Gastroesophageal sphincter (tissue), 4 donors: ENCODE measurements at regions not wholly inside any gene's neighbourhood (a gene's known extent, or its start where the extent isn't known, plus 50 kb on each side); places are given as distances from the start of the nearest gene placed in this dataset.

Experiments
- ATAC-seq: fragments of 150-250 bp; one replicate; pipeline ENCODE4 v1.9.1; 2016; ENCODE audit warnings: mild to moderate bottlenecking, moderate library complexity
- H3K27ac ChIP-seq, 4 donors: fragments of 200-600 bp; sonication (generic) in 3 of 4; 1 replicate in 3 of 4; 2 replicates in 1 of 4; pipeline ENCODE4 v1.5.1; 2016 to 2019
- H3K27me3 ChIP-seq: fragments of 200-600 bp; sonication (generic); one replicate; pipeline ENCODE4 v1.5.1; 2019
- H3K36me3 ChIP-seq, 2 donors: fragments of 200-600 bp; sonication (generic); one replicate each; pipeline ENCODE4 v1.5.1; 2019; ENCODE audit warnings: control low read depth in 1 of 2
- H3K4me1 ChIP-seq, 3 donors: fragments of 200-600 bp; sonication (generic); 1 replicate in 2 of 3; 2 replicates in 1 of 3; pipeline ENCODE4 v1.5.1; 2016 to 2019; ENCODE audit warnings: control low read depth in 2 of 3
- H3K4me3 ChIP-seq, 2 donors: fragments of 200-600 bp; sonication (generic); one replicate each; pipeline ENCODE4 v1.5.1; 2019; ENCODE audit warnings: mild to moderate bottlenecking in 1 of 2, moderate library complexity in 1 of 2
- H3K9me3 ChIP-seq, 3 donors: fragments of 200-600 bp; sonication (generic); one replicate each; pipeline ENCODE4 v1.5.1; 2017 to 2019; ENCODE audit warnings: control low read depth in 2 of 3
- EP300 ChIP-seq: sonication (generic); formaldehyde crosslinking; IDR thresholded peaks from one replicate; pipeline ENCODE4 v1.6.1; 2017; ENCODE audit warnings: antibody characterized with exemption, mild to moderate bottlenecking
- POLR2A ChIP-seq, 2 donors: fragments of 450-650 bp; IDR thresholded peaks; one replicate each; pipeline ENCODE4 v1.6.1; 2017; ENCODE audit warnings: antibody characterized with exemption in 2 of 2, mild to moderate bottlenecking in 2 of 2, moderate library complexity in 1 of 2
- POLR2AphosphoS5 ChIP-seq: sonication (generic); formaldehyde crosslinking; IDR thresholded peaks from one replicate; pipeline ENCODE4 v1.6.1; 2017; ENCODE audit warnings: antibody characterized with exemption
- WGBS, 2 donors: methylation state at CpG; one replicate each; pipeline ENCODE4 v1.1.5; 2018; ENCODE audit warnings: low coverage in 1 of 2; 5-methylcytosine and 5-hydroxymethylcytosine counted together
- TF ChIP-seq, protein P1 (sequence below), 4 experiments: fragments of 200-600 bp in 2 of 4; fragments of 450-650 bp in 2 of 4; sonication (generic) in 1 of 4; IDR thresholded peaks; one replicate each; pipeline ENCODE4 v1.5.1; 2017 to 2019; ENCODE audit warnings: antibody characterized with exemption in 4 of 4, mild to moderate bottlenecking in 2 of 4, moderate library complexity in 2 of 4

DNA sequence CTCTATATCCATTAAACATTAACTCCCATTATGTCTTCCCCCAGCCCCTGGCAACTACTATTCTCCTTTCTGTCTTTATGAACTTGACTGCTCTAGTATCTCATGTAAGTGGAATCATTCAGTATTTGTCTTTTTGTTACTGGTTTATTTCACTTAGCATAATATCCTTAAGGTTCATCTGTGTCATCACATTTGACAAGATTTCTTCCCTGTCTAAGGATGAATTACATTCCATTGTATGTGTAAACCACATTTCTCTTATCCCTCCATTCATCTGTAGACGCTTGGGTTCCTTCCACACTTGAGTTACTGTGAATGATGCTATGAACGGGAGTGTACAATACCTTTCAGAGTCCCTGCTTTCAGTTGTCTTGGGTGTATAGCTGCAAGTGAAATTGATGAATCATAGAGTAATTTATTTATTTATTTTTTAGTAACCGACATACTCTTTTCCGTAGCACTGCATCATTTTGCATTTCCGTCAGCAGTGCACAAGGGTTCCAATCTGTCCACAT lies 399.7 kb upstream of the RBFOX1 start:
- Histone ChIP-seq H3K36me3 (no peaks in the 10 kb centered on the region), H3K4me3 (no peak overlapping the region), H3K27me3 (no peaks in the 10 kb centered on the region), H3K27ac (no peak overlapping the region), H3K9me3 (no peaks in the 10 kb centered on the region), H3K4me1 (no peaks in the 10 kb centered on the region)
- TF ChIP-seq, protein P1, sequence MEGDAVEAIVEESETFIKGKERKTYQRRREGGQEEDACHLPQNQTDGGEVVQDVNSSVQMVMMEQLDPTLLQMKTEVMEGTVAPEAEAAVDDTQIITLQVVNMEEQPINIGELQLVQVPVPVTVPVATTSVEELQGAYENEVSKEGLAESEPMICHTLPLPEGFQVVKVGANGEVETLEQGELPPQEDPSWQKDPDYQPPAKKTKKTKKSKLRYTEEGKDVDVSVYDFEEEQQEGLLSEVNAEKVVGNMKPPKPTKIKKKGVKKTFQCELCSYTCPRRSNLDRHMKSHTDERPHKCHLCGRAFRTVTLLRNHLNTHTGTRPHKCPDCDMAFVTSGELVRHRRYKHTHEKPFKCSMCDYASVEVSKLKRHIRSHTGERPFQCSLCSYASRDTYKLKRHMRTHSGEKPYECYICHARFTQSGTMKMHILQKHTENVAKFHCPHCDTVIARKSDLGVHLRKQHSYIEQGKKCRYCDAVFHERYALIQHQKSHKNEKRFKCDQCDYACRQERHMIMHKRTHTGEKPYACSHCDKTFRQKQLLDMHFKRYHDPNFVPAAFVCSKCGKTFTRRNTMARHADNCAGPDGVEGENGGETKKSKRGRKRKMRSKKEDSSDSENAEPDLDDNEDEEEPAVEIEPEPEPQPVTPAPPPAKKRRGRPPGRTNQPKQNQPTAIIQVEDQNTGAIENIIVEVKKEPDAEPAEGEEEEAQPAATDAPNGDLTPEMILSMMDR (IDR thresholded peaks at IDR 0.05), result no peak
- no peak for TF ChIP-seq EP300
- no peak for ATAC-seq
- WGBS, 2 donors, result 85 to 90% methylated on average over 3 to 5 of the region's 5 CpGs

DNA sequence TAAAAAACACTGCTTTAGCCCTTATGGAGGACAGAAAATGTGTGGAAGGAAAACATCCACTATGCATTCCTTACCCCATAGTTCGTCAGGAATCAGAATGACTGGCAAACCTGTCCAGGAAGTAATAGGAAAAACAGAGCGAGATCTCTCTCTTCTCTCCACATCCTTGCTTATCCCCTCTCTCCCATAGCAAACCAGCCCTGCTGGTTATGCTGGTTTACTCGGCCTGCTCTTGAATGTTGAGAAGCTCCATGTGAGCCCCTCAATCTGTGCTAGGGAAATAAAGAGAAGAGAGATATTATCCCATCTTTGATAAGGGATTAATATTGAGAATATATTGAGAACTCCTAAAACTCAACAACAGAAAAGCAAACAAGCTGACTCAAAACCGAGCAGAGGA lies 402.8 kb upstream of the RBFOX1 start:
- TF ChIP-seq POLR2A (IDR thresholded peaks at IDR 0.05) (no peak), POLR2AphosphoS5 (no peak), EP300 (no peak)
- TF ChIP-seq, protein P1 (IDR thresholded peaks at IDR 0.05), result no peak
- no peaks in the 10 kb centered on the region for H3K9me3 ChIP-seq
- no peaks in the 10 kb centered on the region for H3K4me1 ChIP-seq
- ATAC-seq, result no peak
- H3K36me3 ChIP-seq, result no peaks in the 10 kb centered on the region
- WGBS, 2 donors, result 29 to 49% methylated on average over 4 of the region's 4 CpGs
- H3K4me3 ChIP-seq, result no peak overlapping the region
- no peak overlapping the region for H3K27ac ChIP-seq
- no peaks in the 10 kb centered on the region for H3K27me3 ChIP-seq

DNA sequence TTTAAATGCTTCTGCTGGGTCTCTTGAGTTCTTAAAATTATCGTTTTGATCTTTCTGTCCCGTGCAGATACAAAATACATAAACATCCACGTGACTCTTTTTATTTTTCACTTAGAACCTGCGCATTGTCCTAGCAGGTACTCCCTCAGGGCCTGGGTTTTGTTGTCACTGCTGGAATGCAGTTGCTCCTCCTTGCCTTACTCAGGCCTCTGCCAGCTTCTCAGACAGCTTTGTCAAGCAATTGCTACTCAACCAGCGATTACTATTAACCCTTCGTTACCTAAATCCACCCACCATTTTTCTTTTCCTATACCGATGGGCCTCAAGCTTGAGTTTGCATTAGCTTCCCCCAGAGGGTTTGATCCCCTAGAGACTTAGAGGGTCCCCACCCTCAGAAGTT lies 405.9 kb upstream of the RBFOX1 start:
- Histone ChIP-seq H3K9me3 (peaks cover 0 to 15% (median 0%) of the 10 kb centered on the region in 3 donors), H3K27me3 (no peaks in the 10 kb centered on the region), H3K27ac (no peak overlapping the region), H3K4me1 (no peaks in the 10 kb centered on the region), H3K36me3 (no peaks in the 10 kb centered on the region), H3K4me3 (no peak overlapping the region)
- no peak for ATAC-seq
- 19 to 28% methylated on average over 6 to 7 of the region's 7 CpGs for WGBS, 2 donors
- no peak for TF ChIP-seq POLR2A (IDR thresholded peaks at IDR 0.05)
- TF ChIP-seq EP300, result no peak
- TF ChIP-seq POLR2AphosphoS5, result no peak
- TF ChIP-seq, protein P1 (IDR thresholded peaks at IDR 0.05), result no peak

DNA sequence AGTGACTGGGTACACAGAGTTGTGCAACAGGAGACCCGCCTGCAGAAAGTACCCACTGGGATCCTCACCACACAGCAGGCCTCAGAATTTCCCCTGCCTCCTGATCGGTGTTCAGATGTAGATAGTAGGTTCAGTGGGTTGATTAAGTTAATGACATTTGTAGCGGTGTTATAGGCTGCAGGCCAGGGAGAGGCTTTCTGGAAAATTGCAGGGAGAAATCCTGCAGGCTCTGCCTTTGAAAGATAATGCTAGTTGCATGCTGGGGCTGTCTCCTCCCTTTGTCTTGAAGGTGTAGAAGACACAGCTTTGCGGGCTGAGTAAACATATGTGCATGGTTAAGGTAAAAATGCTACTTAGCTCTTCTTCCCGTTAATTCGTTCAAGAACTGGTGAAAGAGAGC lies 406.3 kb upstream of the RBFOX1 start:
- H3K9me3 ChIP-seq, result peaks cover 0 to 15% (median 0%) of the 10 kb centered on the region in 3 donors
- 22 to 34% methylated on average over 5 of the region's 6 CpGs for WGBS, 2 donors
- no peaks in the 10 kb centered on the region for H3K36me3 ChIP-seq
- H3K4me1 ChIP-seq, result no peaks in the 10 kb centered on the region
- H3K27me3 ChIP-seq, result no peaks in the 10 kb centered on the region
- no peak for TF ChIP-seq POLR2AphosphoS5
- no peak for TF ChIP-seq EP300
- TF ChIP-seq, protein P1 (IDR thresholded peaks at IDR 0.05), result no peak
- no peak for TF ChIP-seq POLR2A (IDR thresholded peaks at IDR 0.05)
- H3K27ac ChIP-seq, result no peak overlapping the region
- ATAC-seq, result no peak
- H3K4me3 ChIP-seq, result no peak overlapping the region

DNA sequence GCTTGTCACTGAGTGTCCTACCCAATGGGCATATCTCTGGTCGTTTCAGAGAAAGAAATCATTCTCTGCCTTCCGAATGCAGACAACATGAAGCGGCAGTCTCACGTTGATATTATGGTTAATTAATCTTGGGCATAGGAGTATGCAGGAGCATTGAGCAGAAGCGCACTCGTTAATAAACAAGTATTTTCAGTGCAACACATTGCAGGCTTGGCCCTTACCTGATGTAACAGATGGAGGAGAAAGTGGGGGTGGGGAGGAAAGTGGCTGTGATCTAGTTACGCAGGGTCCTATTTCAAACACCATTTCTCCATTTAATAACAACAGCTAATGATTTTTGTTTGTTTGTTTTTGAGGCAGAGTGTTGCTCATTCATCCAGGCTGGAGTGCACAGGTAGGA lies 414.0 kb upstream of the RBFOX1 start:
- WGBS, 2 donors, result 81 to 82% methylated on average over 7 of the region's 7 CpGs
- ATAC-seq, result no peak
- Histone ChIP-seq H3K27ac (no peak overlapping the region), H3K4me1 (no peaks in the 10 kb centered on the region), H3K9me3 (peaks cover 0 to 11% (median 0%) of the 10 kb centered on the region in 3 donors), H3K36me3 (no peaks in the 10 kb centered on the region), H3K27me3 (no peaks in the 10 kb centered on the region), H3K4me3 (no peak overlapping the region)
- TF ChIP-seq POLR2A (IDR thresholded peaks at IDR 0.05), result no peak
- no peak for TF ChIP-seq POLR2AphosphoS5
- TF ChIP-seq, protein P1 (IDR thresholded peaks at IDR 0.05), result no peak
- no peak for TF ChIP-seq EP300
